ENCODE measurements at regions not wholly inside any gene's neighbourhood (a gene's known extent, or its start where the extent isn't known, plus 50 kb on each side); places are given as distances from the start of the nearest gene placed in this dataset.

DNA sequence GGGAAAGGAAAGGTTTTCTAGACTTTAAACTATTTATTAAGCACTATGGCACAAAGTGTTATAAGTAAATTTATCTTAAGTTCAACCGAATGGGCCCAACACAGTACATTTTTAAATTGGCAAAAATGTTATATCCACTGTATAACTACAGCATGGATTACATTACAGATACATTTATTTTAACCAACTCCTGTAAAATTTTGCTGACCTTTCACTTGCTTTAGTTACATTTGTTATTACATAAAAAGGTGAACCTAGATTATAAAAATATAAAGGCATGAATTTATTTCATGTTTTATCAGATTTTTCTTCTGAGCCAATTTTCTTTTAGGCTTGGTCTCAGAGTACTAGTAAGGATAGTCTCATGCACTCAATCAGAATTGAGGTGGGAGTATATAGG, 221.9 kb upstream of the GBE1 start:
- TF ChIP-seq CTCF (conservative IDR thresholded peaks at IDR 0.05) = no peak
- H3K27ac ChIP-seq = no peak overlapping the region

- no peak for TF ChIP-seq CTCF (conservative IDR thresholded peaks at IDR 0.05)
- H3K27ac ChIP-seq = no peak overlapping the region
Observed at GRCh38 chr3:81980596-81981494, 219.4 kb upstream of the GBE1 start.

- no peak for TF ChIP-seq CTCF (conservative IDR thresholded peaks at IDR 0.05)
- no peak overlapping the region for H3K27ac ChIP-seq
Observed at GRCh38 chr3:81974751-81975150, 213.3 kb upstream of the GBE1 start.

DNA sequence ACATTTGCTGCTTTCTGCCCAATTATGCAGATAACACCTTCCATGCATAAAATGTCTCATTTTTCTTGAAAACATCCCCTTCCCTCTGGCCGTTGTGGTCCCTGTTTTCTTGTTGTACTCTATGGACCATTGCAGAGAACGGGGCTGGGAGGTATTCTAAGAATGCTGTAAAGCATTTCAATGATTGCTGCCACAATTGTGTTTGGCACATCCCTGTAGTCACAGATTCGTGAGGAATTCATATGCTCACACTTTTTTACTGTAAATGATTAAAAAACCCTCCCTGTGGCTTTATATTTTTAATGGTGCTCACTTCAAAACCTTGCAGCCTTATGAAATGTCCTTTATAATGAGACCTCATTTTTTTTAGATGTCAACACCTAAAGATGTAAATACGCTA, 207.2 kb upstream of the GBE1 start:
- no peak for TF ChIP-seq CTCF (conservative IDR thresholded peaks at IDR 0.05)
- no peak overlapping the region for H3K27ac ChIP-seq

DNA sequence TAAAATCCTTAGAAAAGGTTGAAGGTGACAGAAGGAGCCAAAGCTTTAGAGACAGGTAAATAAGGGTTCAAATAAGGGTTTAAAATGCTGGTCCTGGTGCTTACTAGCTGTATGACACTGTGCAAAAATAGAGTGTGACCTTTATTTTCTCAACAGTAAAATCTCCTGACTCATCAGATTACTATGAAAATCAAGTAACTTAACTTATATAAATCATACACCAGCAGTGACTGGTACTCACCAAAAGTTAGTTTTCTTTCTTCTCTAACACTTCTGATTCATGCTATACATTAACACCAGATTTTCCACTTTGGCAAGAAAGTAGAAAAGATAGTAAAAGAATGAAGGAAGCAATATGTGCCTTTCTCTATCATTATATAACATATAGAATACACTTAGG, 205.9 kb upstream of the GBE1 start:
- TF ChIP-seq CTCF (conservative IDR thresholded peaks at IDR 0.05) = no peak
- no peak overlapping the region for H3K27ac ChIP-seq

- H3K27ac ChIP-seq = no peak overlapping the region
- TF ChIP-seq CTCF (conservative IDR thresholded peaks at IDR 0.05) = no peak
Observed at GRCh38 chr3:81965696-81966095, 204.3 kb upstream of the GBE1 start.

DNA sequence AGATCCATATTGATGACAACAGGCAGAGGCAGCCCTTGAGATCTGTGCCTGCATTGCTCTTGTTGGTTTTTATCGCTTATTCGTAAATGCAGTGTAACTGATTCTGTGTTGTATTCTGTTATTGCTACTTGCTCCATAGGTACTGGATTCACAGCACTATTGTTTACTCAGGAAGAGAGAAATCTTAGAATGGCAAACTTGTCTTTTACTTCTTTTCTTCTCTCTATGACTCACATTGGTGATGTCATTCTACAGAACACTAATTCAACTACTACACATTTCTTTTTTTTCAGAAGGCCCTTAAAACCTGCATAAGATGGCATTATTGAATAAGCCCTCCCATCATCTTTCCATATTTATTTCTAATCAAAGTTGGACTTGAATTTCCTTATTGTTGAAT, 201.0 kb upstream of the GBE1 start:
- no peak for TF ChIP-seq CTCF (conservative IDR thresholded peaks at IDR 0.05)
- no peak overlapping the region for H3K27ac ChIP-seq
